Erythroblast (primary cell): ENCODE measurements at regions not wholly inside any gene's neighbourhood (a gene's known extent, or its start where the extent isn't known, plus 50 kb on each side); places are given as distances from the start of the nearest gene placed in this dataset.

ENCODE experiments used
- GATA1 ChIP-seq: IDR thresholded peaks from 2 replicates; pipeline ENCODE4 v1.6.1; 2011; ENCODE audit warnings: low read depth, mild to moderate bottlenecking, control low read depth, low read length, moderate library complexity
- POLR2A ChIP-seq: IDR thresholded peaks from 2 replicates; pipeline ENCODE4 v1.6.1; 2011; ENCODE audit warnings: mild to moderate bottlenecking, low read length

- no peak for TF ChIP-seq POLR2A
- no peak for TF ChIP-seq GATA1
Observed at GRCh38 chr5:156240414-156240813, 86.5 kb upstream of the SGCD start.
